Activated B cell treated with CpG ODN at 0.5 μM for 24 hours (primary cell): ENCODE measurements at regions not wholly inside any gene's neighbourhood (a gene's known extent, or its start where the extent isn't known, plus 50 kb on each side); places are given as distances from the start of the nearest gene placed in this dataset.

ENCODE experiments used
- ATAC-seq: fragments of 200-7000 bp; cut with Tn5 transposase; one replicate; pipeline ENCODE4 v1.10.0; 2021; ENCODE audit warnings: low read depth, mild to moderate bottlenecking, moderate library complexity
- CTCF ChIA-PET: fragments of 350-600 bp; sonication (Branson Sonifier 250); formaldehyde crosslinking; loops from one replicate; lab custom pipeline; 2021; ENCODE audit warnings: antibody characterized with exemption; lab: Charles Lee
- POLR2A ChIA-PET: fragments of 350-600 bp; sonication (Branson Sonifier 250); formaldehyde crosslinking; loops from one replicate; lab custom pipeline; 2021; ENCODE audit warnings: antibody characterized with exemption; lab: Charles Lee
- DNase-seq: peaks from one replicate; pipeline ENCODE4 v3.0.0; 2022
- H3K27ac Mint-ChIP-seq: one replicate; pipeline ENCODE4 v1.8.0; 2020; ENCODE audit warnings: mixed read lengths
- H3K27me3 Mint-ChIP-seq: one replicate; pipeline ENCODE4 v1.8.0; 2021; ENCODE audit warnings: mixed read lengths
- H3K36me3 Mint-ChIP-seq: one replicate; pipeline ENCODE4 v1.8.0; 2021; ENCODE audit warnings: low read depth, mixed read lengths
- H3K4me1 Mint-ChIP-seq: one replicate; pipeline ENCODE4 v1.8.0; 2021; ENCODE audit warnings: mixed read lengths
- H3K4me3 Mint-ChIP-seq: one replicate; pipeline ENCODE4 v1.8.0; 2020; ENCODE audit warnings: mild to moderate bottlenecking, mixed read lengths
- H3K9me3 Mint-ChIP-seq: one replicate; pipeline ENCODE4 v1.8.0; 2020; ENCODE audit warnings: mixed read lengths
- intact Hi-C: fragments of 100-400 bp; cut with micrococcal nuclease; formaldehyde crosslinking; loops from one replicate; pipeline ENCODE4 v1.15.1; 2024
- TF ChIP-seq, protein P1 (sequence below): fragments of 200-600 bp; IDR thresholded peaks from one replicate; pipeline ENCODE4 v1.8.0; 2022; ENCODE audit warnings: antibody characterized with exemption, mild to moderate bottlenecking

DNA sequence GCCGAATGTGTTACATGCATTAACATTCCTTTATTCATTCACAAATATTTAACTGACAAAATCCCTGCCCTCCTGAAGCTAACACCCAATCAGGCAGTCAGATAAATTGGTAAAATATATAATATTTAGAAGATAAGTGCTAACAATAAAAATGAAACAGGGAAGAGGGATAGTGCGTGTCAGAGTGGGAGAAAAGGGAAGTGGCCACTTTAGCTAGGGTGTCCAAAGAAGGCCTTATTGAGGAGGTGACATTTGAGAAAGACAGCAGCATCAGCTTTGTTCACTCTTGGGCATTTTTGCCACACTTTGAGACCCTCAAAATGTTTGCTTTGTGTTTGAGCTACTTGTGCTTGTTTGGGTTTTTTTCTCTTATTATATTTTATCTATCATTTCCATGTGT, 317.8 kb downstream of the SNX13 start:
- Mint-ChIP-seq H3K27ac (no peak overlapping the region), H3K4me3 (no peak overlapping the region), H3K27me3 (no peaks in the 10 kb centered on the region), H3K9me3 (no peaks in the 10 kb centered on the region), H3K36me3 (no peaks in the 10 kb centered on the region), H3K4me1 (no peaks in the 10 kb centered on the region)
- ChIA-PET CTCF (no interaction called here), POLR2A (no interaction called here)
- ATAC-seq (no peak), DNase-seq (no peak)
- TF ChIP-seq, protein P1, sequence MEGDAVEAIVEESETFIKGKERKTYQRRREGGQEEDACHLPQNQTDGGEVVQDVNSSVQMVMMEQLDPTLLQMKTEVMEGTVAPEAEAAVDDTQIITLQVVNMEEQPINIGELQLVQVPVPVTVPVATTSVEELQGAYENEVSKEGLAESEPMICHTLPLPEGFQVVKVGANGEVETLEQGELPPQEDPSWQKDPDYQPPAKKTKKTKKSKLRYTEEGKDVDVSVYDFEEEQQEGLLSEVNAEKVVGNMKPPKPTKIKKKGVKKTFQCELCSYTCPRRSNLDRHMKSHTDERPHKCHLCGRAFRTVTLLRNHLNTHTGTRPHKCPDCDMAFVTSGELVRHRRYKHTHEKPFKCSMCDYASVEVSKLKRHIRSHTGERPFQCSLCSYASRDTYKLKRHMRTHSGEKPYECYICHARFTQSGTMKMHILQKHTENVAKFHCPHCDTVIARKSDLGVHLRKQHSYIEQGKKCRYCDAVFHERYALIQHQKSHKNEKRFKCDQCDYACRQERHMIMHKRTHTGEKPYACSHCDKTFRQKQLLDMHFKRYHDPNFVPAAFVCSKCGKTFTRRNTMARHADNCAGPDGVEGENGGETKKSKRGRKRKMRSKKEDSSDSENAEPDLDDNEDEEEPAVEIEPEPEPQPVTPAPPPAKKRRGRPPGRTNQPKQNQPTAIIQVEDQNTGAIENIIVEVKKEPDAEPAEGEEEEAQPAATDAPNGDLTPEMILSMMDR: no peak
- intact Hi-C loops: no loop called here

DNA sequence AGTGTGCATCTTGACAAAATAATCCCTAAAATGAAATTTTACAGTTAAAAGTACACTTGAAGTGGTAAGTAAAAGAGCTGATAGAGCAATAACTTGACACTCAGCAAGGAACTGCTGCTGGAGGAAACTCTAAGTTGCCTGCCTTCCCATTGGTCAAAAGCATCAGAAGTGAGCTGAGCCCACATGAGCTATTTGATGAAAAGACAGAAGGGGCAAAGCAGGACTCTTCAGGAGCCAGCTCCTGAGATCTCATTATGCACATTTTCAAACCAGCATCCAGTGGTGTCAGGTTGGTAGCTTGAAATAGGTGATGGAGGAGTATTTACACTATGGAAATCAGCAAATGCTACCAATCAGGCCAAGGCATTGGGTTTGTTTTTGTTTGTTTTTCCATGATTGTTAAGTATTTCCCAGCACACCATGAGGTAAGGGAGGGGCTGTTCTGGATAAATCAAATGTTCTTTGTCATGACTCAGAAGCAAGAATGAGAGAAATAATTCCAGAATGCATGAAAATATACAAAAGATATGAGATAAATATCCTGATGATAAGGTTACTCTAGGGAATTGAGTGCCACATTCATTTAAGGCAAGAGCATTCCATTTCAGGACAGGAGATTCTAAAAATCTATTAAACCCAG, 316.6 kb downstream of the SNX13 start:
- DNase-seq (no peak), ATAC-seq (no peak)
- POLR2A ChIA-PET: no interaction called here
- CTCF ChIA-PET: interaction anchor here (0.9 kb wide), 1 partner anchor 48 kb away, joined by 3 read pairs; no protein-coding TSS in a partner anchor
- Mint-ChIP-seq H3K9me3 (no peaks in the 10 kb centered on the region), H3K4me3 (no peak overlapping the region), H3K36me3 (no peaks in the 10 kb centered on the region), H3K4me1 (no peaks in the 10 kb centered on the region), H3K27ac (no peak overlapping the region), H3K27me3 (no peaks in the 10 kb centered on the region)
- intact Hi-C loops: no loop called here
- TF ChIP-seq, protein P1: no peak

DNA sequence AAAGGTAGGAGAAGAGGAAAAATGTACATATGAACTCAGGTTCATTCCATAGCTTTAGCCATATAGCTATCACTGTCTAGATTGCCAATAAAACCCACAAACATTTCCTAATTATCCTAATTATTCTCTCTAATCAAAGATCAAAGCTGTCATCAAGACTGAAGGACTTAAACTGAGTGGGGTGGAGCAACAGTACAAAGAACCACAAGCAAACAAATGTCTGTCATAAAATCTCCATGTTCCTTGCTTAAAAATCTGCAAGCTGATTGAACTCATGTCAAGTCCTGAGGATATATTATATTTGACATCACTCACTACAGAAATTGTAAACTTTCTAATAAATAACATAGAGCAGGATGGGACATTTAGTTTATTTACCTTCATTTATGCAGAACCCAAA, 315.9 kb downstream of the SNX13 start:
- CTCF ChIA-PET: interaction anchor here (0.9 kb wide), 1 partner anchor 48 kb away, joined by 3 read pairs; no protein-coding TSS in a partner anchor
- POLR2A ChIA-PET: no interaction called here
- Mint-ChIP-seq H3K36me3 (no peaks in the 10 kb centered on the region), H3K4me3 (no peak overlapping the region), H3K9me3 (no peaks in the 10 kb centered on the region), H3K27me3 (no peaks in the 10 kb centered on the region), H3K4me1 (no peaks in the 10 kb centered on the region), H3K27ac (no peak overlapping the region)
- TF ChIP-seq, protein P1: no peak
- ATAC-seq: no peak
- no peak for DNase-seq
- intact Hi-C loops: no loop called here

DNA sequence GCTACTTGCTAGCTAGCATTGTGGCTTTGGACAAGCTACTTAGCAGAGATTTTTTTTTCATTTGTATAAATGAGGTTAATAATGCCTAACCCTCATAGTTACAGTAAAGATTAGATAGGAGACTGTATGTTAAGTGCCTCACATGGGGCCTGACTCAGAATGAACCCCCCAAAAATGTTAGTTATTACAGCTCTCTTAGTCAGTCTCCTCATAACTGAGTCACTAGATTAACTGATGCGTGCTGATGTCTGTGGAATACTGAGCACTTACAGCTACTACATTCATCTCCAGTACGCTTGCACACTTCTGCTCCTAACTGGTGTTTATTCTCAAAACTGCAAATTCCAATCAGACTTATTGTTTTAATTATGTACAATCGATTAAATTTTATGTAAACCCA, 315.3 kb downstream of the SNX13 start:
- TF ChIP-seq, protein P1: no peak
- no peak for DNase-seq
- no peaks in the 10 kb centered on the region for H3K9me3 Mint-ChIP-seq
- ChIA-PET POLR2A (no interaction called here), CTCF (no interaction called here)
- H3K36me3 Mint-ChIP-seq: no peaks in the 10 kb centered on the region
- H3K4me3 Mint-ChIP-seq: no peak overlapping the region
- intact Hi-C loops: no loop called here
- no peak for ATAC-seq
- H3K27ac Mint-ChIP-seq: no peak overlapping the region
- H3K27me3 Mint-ChIP-seq: no peaks in the 10 kb centered on the region
- no peaks in the 10 kb centered on the region for H3K4me1 Mint-ChIP-seq

DNA sequence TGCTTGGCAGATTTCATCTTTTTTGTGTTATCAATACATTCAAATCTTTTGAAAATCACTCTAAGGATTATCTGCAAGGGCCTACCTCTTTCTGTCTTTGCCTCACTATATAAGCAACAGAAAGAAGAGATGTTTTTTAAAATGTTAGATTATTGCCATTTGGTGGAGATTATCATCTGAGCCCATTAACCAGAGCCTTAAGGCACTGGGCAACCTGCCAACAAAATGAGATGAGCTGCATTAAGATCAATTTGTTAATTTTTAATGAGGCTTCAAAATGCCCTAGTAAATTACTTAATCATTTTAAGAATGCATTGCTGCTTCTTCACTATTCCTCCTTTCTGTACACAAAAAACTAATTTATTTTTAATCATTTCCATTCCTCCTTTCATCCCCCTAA, 314.1 kb downstream of the SNX13 start:
- H3K27me3 Mint-ChIP-seq: no peaks in the 10 kb centered on the region
- TF ChIP-seq, protein P1: no peak
- DNase-seq (no peak), ATAC-seq (no peak)
- H3K27ac Mint-ChIP-seq: no peak overlapping the region
- no peaks in the 10 kb centered on the region for H3K4me1 Mint-ChIP-seq
- no peaks in the 10 kb centered on the region for H3K36me3 Mint-ChIP-seq
- H3K9me3 Mint-ChIP-seq: no peaks in the 10 kb centered on the region
- no peak overlapping the region for H3K4me3 Mint-ChIP-seq
- intact Hi-C loops: no loop called here
- ChIA-PET POLR2A (no interaction called here), CTCF (no interaction called here)
